K562 (cell line): ENCODE measurements at regions not wholly inside any gene's neighbourhood (a gene's known extent, or its start where the extent isn't known, plus 50 kb on each side); places are given as distances from the start of the nearest gene placed in this dataset.

Source experiments
- ATAC-seq: fragments of 200-7000 bp; cut with Tn5 transposase; 3 replicates; pipeline ENCODE4 v1.9.1; 2020; ENCODE audit warnings: moderate library complexity
- BruUV-seq: library from RNA; stranded (reverse); fragments of 400-500 nt; replicated peaks from 2 replicates; lab custom pipeline; 2021; lab: Mats Ljungman, UMichigan
- CTCF ChIA-PET: fragments of 300-600 bp; formaldehyde crosslinking; extraction: SDS; loops from one replicate; lab custom pipeline; 2021; ENCODE audit warnings: low intra/inter-chr PET ratio; lab: Yijun Ruan, JAX
- POLR2A ChIA-PET: fragments of 300-600, 350-650 bp; sonication (Branson Sonifier 250); formaldehyde crosslinking; extraction: SDS; loops from one replicate; lab custom pipeline; 2021; ENCODE audit warnings: antibody characterized with exemption, inconsistent platforms; lab: Yijun Ruan, JAX
- DNase-seq, 4 experiments: peaks; one replicate each; pipeline versions ENCODE4 v3.0.0 to v3.0.0-alpha.2; 2011 to 2018; ENCODE audit warnings: low spot score in 3 of 4, mixed read lengths in 3 of 4; ENCODE audit errors: extremely low read depth in 1 of 4
- FAIRE-seq: peaks from 2 replicates; lab custom pipeline; 2011; peaks lifted over from hg19 to GRCh38; lab: Jason Lieb, UNC
- H2AFZ ChIP-seq: 2 replicates; pipeline ENCODE4 v1.6.0; 2011; ENCODE audit warnings: low read depth, low read length, control low read depth, inconsistent platforms
- H3K27ac ChIP-seq: fragments of 200-600 bp; 3 replicates; pipeline ENCODE4 v1.8.0; 2011; ENCODE audit warnings: low read depth, mild to moderate bottlenecking, control low read depth, inconsistent platforms, low read length, moderate library complexity, mixed read lengths; ENCODE audit errors: extremely low read depth
- H3K27me3 ChIP-seq, 2 experiments: fragments of 300-600 bp in 1 of 2; 2 replicates in 1 of 2; 3 replicates in 1 of 2; pipeline versions ENCODE4 v1.6.0 to v1.8.0; 2011; ENCODE audit warnings: inconsistent platforms in 2 of 2, low read length in 2 of 2, mild to moderate bottlenecking in 1 of 2, mixed read lengths in 1 of 2, moderate library complexity in 1 of 2; ENCODE audit not compliant: control insufficient read depth in 2 of 2, insufficient read depth in 2 of 2
- H3K36me3 ChIP-seq: fragments of 300-600 bp; 3 replicates; pipeline ENCODE4 v1.8.0; 2011; ENCODE audit warnings: mild to moderate bottlenecking, low read length, inconsistent platforms; ENCODE audit not compliant: control insufficient read depth, insufficient read depth
- H3K4me1 ChIP-seq, 2 experiments: fragments of 200-600 bp in 1 of 2; replicated peaks in 1 of 2; 2 replicates in 1 of 2; 3 replicates in 1 of 2; pipeline versions ENCODE4 v1.5.1 to v1.8.0; 2011; ENCODE audit warnings: inconsistent platforms in 2 of 2, low read length in 2 of 2, mild to moderate bottlenecking in 1 of 2, mixed read lengths in 1 of 2, moderate library complexity in 1 of 2; ENCODE audit not compliant: control insufficient read depth in 2 of 2, insufficient read depth in 2 of 2
- H3K4me2 ChIP-seq: 2 replicates; pipeline ENCODE4 v1.6.1; 2011; ENCODE audit warnings: low read length, control low read depth, inconsistent platforms, mixed read lengths; ENCODE audit not compliant: insufficient read depth
- H3K4me3 ChIP-seq: fragments of 200-600 bp; sonication (generic), shearing (Covaris generic); 2 replicates; pipeline ENCODE4 v1.5.1; 2016; ENCODE audit warnings: control low read depth, inconsistent platforms
- H3K79me2 ChIP-seq: fragments of 200-600 bp; 3 replicates; pipeline ENCODE4 v1.8.0; 2011; ENCODE audit warnings: low read length, inconsistent platforms; ENCODE audit not compliant: control insufficient read depth, insufficient read depth
- H3K9ac ChIP-seq, 2 experiments: 2 replicates each; pipeline versions ENCODE4 v1.6.0 to v1.6.1; 2011; ENCODE audit warnings: low read depth in 2 of 2, low read length in 2 of 2, control low read depth in 1 of 2, inconsistent platforms in 1 of 2, mild to moderate bottlenecking in 1 of 2, mixed read lengths in 1 of 2; ENCODE audit not compliant: insufficient read depth in 1 of 2
- H3K9me1 ChIP-seq: one replicate; pipeline ENCODE4 v1.6.0; 2011; ENCODE audit warnings: inconsistent platforms, mild to moderate bottlenecking, low read length, moderate library complexity; ENCODE audit not compliant: control insufficient read depth, insufficient read depth
- H3K9me3 ChIP-seq: replicated peaks from 2 replicates; pipeline ENCODE4 v1.5.1; 2011; ENCODE audit warnings: low read depth, low read length, inconsistent platforms; ENCODE audit not compliant: control insufficient read depth, insufficient read depth
- H4K20me1 ChIP-seq: replicated peaks from 2 replicates; pipeline ENCODE4 v1.6.1; 2011; ENCODE audit warnings: low read length, inconsistent platforms, mixed read lengths; ENCODE audit not compliant: control insufficient read depth, insufficient read depth
- CXXC5 ChIP-seq: fragments of 250-450 bp; sonication (Bioruptor Pico); IDR thresholded peaks from 2 replicates; pipeline ENCODE4 v1.8.0; 2022; ENCODE audit warnings: inconsistent platforms, mild to moderate bottlenecking, moderate library complexity
- ETV6 ChIP-seq, 3 experiments: fragments of 150-350 bp in 1 of 3; sonication (generic) in 1 of 3; formaldehyde crosslinking in 1 of 3; IDR thresholded peaks; 2 replicates each; pipeline versions ENCODE4 v1.6.1 to v1.8.0; 2014 to 2022; ENCODE audit warnings: borderline replicate concordance in 2 of 3, low read depth in 2 of 3, antibody characterized with exemption in 1 of 3, low read length in 1 of 3, mild to moderate bottlenecking in 1 of 3, missing genetic modification reagents in 1 of 3
- MEF2D ChIP-seq: conservative IDR thresholded peaks from 2 replicates; pipeline ENCODE4 v1.6.1; 2016; ENCODE audit warnings: low read depth, missing genetic modification characterization, missing compliant biosample characterization
- MLX ChIP-seq, 2 experiments: fragments of 450-650 bp in 1 of 2; sonication (generic) in 1 of 2; formaldehyde crosslinking; conservative IDR thresholded peaks; 2 replicates each; pipeline versions ENCODE4 v1.4.0 to v1.8.1; 2020 to 2022; ENCODE audit warnings: mild to moderate bottlenecking in 1 of 2, missing genetic modification reagents in 1 of 2
- RBM22 ChIP-seq: fragments of 200-400 bp; formaldehyde crosslinking; IDR thresholded peaks from 2 replicates; pipeline ENCODE4 v1.6.1; 2018; ENCODE audit warnings: low read length, low read depth; ENCODE audit not compliant: poor library complexity, severe bottlenecking
- SIRT6 ChIP-seq: IDR thresholded peaks from one replicate; pipeline ENCODE4 v1.6.1; 2012; ENCODE audit warnings: low read depth, mild to moderate bottlenecking, control low read depth, inconsistent platforms, low read length, moderate library complexity
- SMAD3 ChIP-seq: fragments of 450-650 bp; formaldehyde crosslinking; conservative IDR thresholded peaks from 2 replicates; pipeline ENCODE4 v1.4.0; 2020; ENCODE audit warnings: mild to moderate bottlenecking
- ZFP1 ChIP-seq: fragments of 450-650 bp; formaldehyde crosslinking; IDR thresholded peaks from 2 replicates; pipeline ENCODE4 v1.4.0; 2020; ENCODE audit warnings: mild to moderate bottlenecking, mixed read lengths
- ZFP36 ChIP-seq: fragments of 150-350 bp; IDR thresholded peaks from 2 replicates; pipeline ENCODE4 v1.6.1; 2018; ENCODE audit warnings: low read length, low read depth; ENCODE audit not compliant: partially characterized antibody
- ZNF165 ChIP-seq: fragments of 250-450 bp; sonication (Bioruptor Pico); IDR thresholded peaks from 2 replicates; pipeline ENCODE4 v1.4.0; 2020; ENCODE audit warnings: borderline replicate concordance
- ZNF778 ChIP-seq: fragments of 450-650 bp; formaldehyde crosslinking; IDR thresholded peaks from 2 replicates; pipeline ENCODE4 v1.4.0; 2020; ENCODE audit warnings: mild to moderate bottlenecking, moderate library complexity
- ZZZ3 ChIP-seq: fragments of 450-650 bp; IDR thresholded peaks from 2 replicates; pipeline ENCODE4 v1.6.1; 2016; ENCODE audit warnings: antibody characterized with exemption, mild to moderate bottlenecking, moderate library complexity
- WGBS: fragments of 100-300 bp; shearing (Covaris generic); methylation state at CpG from one replicate; pipeline ENCODE4 v1.1.6; 2016; ENCODE audit warnings: low coverage, mixed read lengths; ENCODE audit not compliant: insufficient coverage; ENCODE audit errors: missing lambda C conversion rate; 5-methylcytosine and 5-hydroxymethylcytosine counted together
- in situ Hi-C: fragments of 300-500 bp; cut with MboI; formaldehyde crosslinking; loops from 4 replicates; pipeline ENCODE4 v1.15.0; 2018; ENCODE audit warnings: inconsistent platforms, mixed read lengths
- intact Hi-C: fragments of 100-400 bp; cut with micrococcal nuclease; formaldehyde crosslinking; loops from 2 replicates; pipeline ENCODE4 v1.14.2; 2022

GRCh38 chr18:7319161-7319560, 88.3 kb downstream of the LRRC30 start:
- H3K9ac ChIP-seq: no peak overlapping the region
- TF ChIP-seq MEF2D (tag): no peak
- no peak for TF ChIP-seq ZZZ3
- no peak for TF ChIP-seq ZNF778 (CRISPR knock-in tag)
- TF ChIP-seq SIRT6: no peak
- no peak for DNase-seq
- in situ Hi-C loops: no loop called here
- H3K4me1 ChIP-seq: no peaks in the 10 kb centered on the region
- no peaks in the 10 kb centered on the region for H3K36me3 ChIP-seq
- no TSS peak for BruUV-seq
- no peaks in the 10 kb centered on the region for H3K79me2 ChIP-seq
- POLR2A ChIA-PET: no interaction called here
- peaks cover 2 to 4% of the 10 kb centered on the region in 2 experiments; a peak in 2 of 5 replicates for H3K27me3 ChIP-seq
- H3K4me2 ChIP-seq: no peak overlapping the region
- H2AFZ ChIP-seq: no peak overlapping the region
- ATAC-seq: no peak
- no peak for FAIRE-seq
- WGBS: under 1% methylated on average over 10 of the region's 10 CpGs
- H3K4me3 ChIP-seq: no peak overlapping the region
- CTCF ChIA-PET: no interaction called here
- no peaks in the 10 kb centered on the region for H3K9me1 ChIP-seq
- no peaks in the 10 kb centered on the region for H3K9me3 ChIP-seq
- intact Hi-C loops: no loop called here
- H3K27ac ChIP-seq: no peak overlapping the region
- no peaks in the 10 kb centered on the region for H4K20me1 ChIP-seq

- intact Hi-C loops: no loop called here
- in situ Hi-C loops: no loop called here
- Histone ChIP-seq H3K9ac (no peak overlapping the region), H3K36me3 (no peaks in the 10 kb centered on the region), H3K9me1 (no peaks in the 10 kb centered on the region)
- TF ChIP-seq ZFP36 (no peak), CXXC5 (CRISPR knock-in tag) (no peak), ZFP1 (CRISPR knock-in tag) (no peak), SMAD3 (CRISPR knock-in tag) (no peak), RBM22 (no peak), ETV6 (IDR thresholded peaks at IDR 0.05; ENCODE audit: borderline replicate concordance in 1 of 2, low read depth in 2 of 2, low read length in 1 of 2) (no peak), ETV6 (CRISPR knock-in tag; IDR thresholded peaks at IDR 0.05; ENCODE audit: borderline replicate concordance) (no peak), MLX (CRISPR knock-in tag; conservative IDR thresholded peaks at IDR 0.05) (no peak), ZNF165 (CRISPR knock-in tag) (no peak)
- TF ChIP-seq, all 486 proteins: peak for 0
- CTCF ChIA-PET: no interaction called here
- Histone ChIP-seq H3K27me3 (peaks cover 2 to 4% of the 10 kb centered on the region in 2 experiments; a peak in 2 of 5 replicates), H3K27ac (no peak overlapping the region), H3K9me3 (no peaks in the 10 kb centered on the region), H3K79me2 (no peaks in the 10 kb centered on the region), H4K20me1 (no peaks in the 10 kb centered on the region), H2AFZ (no peak overlapping the region), H3K4me2 (no peak overlapping the region), H3K4me1 (no peaks in the 10 kb centered on the region), H3K4me3 (no peak overlapping the region)
- no peak for ATAC-seq
- no peak for FAIRE-seq
- DNase-seq: no peak
- BruUV-seq: no TSS peak
- POLR2A ChIA-PET: no interaction called here
These were observed 90.9 kb downstream of the LRRC30 start for GRCh38 chr18:7321831-7322230.
